Type B pancreatic cell (in vitro differentiated cells): ENCODE measurements at regions not wholly inside any gene's neighbourhood (a gene's known extent, or its start where the extent isn't known, plus 50 kb on each side); places are given as distances from the start of the nearest gene placed in this dataset.

ENCODE experiments used
- DNase-seq: peaks from one replicate; pipeline ENCODE4 v3.0.0; 2021; ENCODE audit warnings: mixed read lengths; ENCODE audit not compliant: unreplicated experiment; ENCODE audit errors: extremely low spot score
- H3K27ac Mint-ChIP-seq: 2 replicates; pipeline ENCODE4 v1.8.0; 2021; ENCODE audit warnings: mild to moderate bottlenecking, mixed read lengths
- H3K27me3 Mint-ChIP-seq: 2 replicates; pipeline ENCODE4 v1.8.0; 2021; ENCODE audit warnings: mixed read lengths
- H3K36me3 Mint-ChIP-seq: 2 replicates; pipeline ENCODE4 v1.8.0; 2021; ENCODE audit warnings: mixed read lengths
- H3K4me1 Mint-ChIP-seq: one replicate; pipeline ENCODE4 v1.8.0; 2021; ENCODE audit warnings: mixed read lengths; ENCODE audit not compliant: unreplicated experiment
- H3K4me3 Mint-ChIP-seq: 2 replicates; pipeline ENCODE4 v1.8.0; 2021; ENCODE audit warnings: mild to moderate bottlenecking, mixed read lengths
- H3K9me3 Mint-ChIP-seq: 2 replicates; pipeline ENCODE4 v1.8.0; 2021; ENCODE audit warnings: mixed read lengths
- CTCF ChIP-seq: fragments of 200-600 bp; sonication (generic); conservative IDR thresholded peaks from 2 replicates; pipeline ENCODE4 v1.5.0; 2021; ENCODE audit warnings: antibody characterized with exemption, mild to moderate bottlenecking

DNA sequence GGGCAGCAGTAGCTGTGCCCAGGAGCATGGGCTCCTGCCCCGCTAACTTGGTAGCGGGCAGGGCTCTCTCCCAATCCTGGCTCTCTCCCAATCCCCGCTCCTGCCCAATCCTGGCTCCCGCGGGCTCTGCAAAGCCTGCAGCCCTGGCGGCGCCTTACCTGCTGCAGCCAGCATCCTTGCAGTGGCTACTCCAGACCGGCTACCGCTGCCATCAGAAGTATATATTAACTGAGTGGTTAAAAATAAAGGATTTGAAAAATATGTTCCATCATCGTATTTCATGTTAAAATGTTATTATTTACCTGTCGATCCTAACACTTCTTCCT lies 698.2 kb downstream of the SLITRK1 start:
- no peaks in the 10 kb centered on the region for H3K4me1 Mint-ChIP-seq
- no peak for TF ChIP-seq CTCF
- peaks cover 3% of the 10 kb centered on the region for H3K36me3 Mint-ChIP-seq
- no peaks in the 10 kb centered on the region for H3K27me3 Mint-ChIP-seq
- H3K9me3 Mint-ChIP-seq, result no peaks in the 10 kb centered on the region
- no peak overlapping the region for H3K4me3 Mint-ChIP-seq
- DNase-seq, result no peak
- H3K27ac Mint-ChIP-seq, result no peak overlapping the region

GRCh38 chr13:83183439-83184149 lies 698.7 kb downstream of the SLITRK1 start:
- no peak overlapping the region for H3K27ac Mint-ChIP-seq
- no peaks in the 10 kb centered on the region for H3K4me1 Mint-ChIP-seq
- no peak overlapping the region for H3K4me3 Mint-ChIP-seq
- H3K27me3 Mint-ChIP-seq, result no peaks in the 10 kb centered on the region
- TF ChIP-seq CTCF, result no peak
- DNase-seq, result no peak
- peaks cover 3% of the 10 kb centered on the region for H3K36me3 Mint-ChIP-seq
- no peaks in the 10 kb centered on the region for H3K9me3 Mint-ChIP-seq

DNA sequence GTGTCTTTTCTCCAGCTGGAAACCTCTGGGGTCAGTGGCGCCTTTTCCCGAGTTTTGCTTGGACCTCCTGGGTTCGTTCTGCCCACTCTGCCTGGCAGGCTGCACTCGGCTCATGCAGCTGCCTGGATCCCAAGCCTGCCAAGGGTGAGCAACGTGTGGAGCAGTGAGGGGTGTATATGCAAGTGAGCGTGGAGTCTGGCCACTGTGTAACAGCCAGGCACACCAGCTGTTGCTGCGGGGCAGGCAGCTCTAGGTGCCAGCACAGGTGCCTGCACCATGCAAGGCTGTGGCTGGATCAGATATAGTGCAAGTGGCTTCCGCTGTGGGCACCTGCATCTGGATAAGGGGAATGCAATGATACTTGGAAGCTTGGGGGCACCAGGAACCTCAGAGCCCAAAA lies 699.4 kb downstream of the SLITRK1 start:
- Mint-ChIP-seq H3K9me3 (no peaks in the 10 kb centered on the region), H3K36me3 (peaks cover 3% of the 10 kb centered on the region), H3K27me3 (no peaks in the 10 kb centered on the region), H3K27ac (no peak overlapping the region), H3K4me3 (no peak overlapping the region), H3K4me1 (no peaks in the 10 kb centered on the region)
- DNase-seq, result no peak
- no peak for TF ChIP-seq CTCF

DNA sequence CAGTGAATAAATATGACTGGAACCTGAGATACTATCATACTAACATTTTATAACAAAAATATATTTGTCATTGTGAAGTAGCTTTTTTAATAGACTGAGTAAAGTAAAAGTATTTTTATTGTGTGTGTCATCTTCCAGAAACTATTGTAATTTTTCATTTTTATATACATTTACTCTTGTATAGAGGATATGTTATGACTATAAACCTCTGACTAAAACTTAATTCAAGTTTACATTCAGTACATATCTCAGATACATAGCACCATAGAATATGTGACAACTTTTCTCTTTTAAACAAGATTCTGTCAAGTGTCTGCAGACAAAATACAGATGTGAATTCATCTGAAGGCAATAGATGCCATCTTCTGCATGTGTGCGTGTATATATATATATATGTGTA lies 704.3 kb downstream of the SLITRK1 start:
- Mint-ChIP-seq H3K9me3 (no peaks in the 10 kb centered on the region), H3K4me1 (no peaks in the 10 kb centered on the region), H3K36me3 (no peaks in the 10 kb centered on the region), H3K27me3 (no peaks in the 10 kb centered on the region), H3K27ac (no peak overlapping the region), H3K4me3 (no peak overlapping the region)
- DNase-seq, result no peak
- no peak for TF ChIP-seq CTCF

GRCh38 chr13:83168590-83168989 lies 713.7 kb downstream of the SLITRK1 start:
- Mint-ChIP-seq H3K27me3 (no peaks in the 10 kb centered on the region), H3K9me3 (no peaks in the 10 kb centered on the region), H3K4me3 (no peak overlapping the region), H3K27ac (no peak overlapping the region), H3K36me3 (no peaks in the 10 kb centered on the region), H3K4me1 (no peaks in the 10 kb centered on the region)
- no peak for TF ChIP-seq CTCF
- no peak for DNase-seq

DNA sequence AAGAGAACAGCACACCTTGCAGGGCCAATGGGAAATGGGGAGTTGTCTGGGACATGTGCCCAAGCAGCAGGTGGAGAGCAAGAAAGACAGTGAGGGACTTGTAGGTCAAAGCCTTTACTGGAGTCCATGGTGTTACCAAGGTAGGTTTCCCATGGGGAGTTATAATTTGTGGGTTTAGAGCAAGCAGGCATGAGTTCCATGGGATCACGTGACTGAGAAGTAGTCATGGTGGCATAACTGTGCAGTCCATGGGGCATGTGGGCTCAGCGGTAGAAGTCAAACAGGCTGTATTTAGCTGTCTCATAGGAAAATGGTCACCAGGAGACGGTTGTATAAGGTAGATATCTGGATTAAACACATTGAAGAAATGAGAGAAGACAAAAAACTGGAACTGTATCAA lies 715.1 kb downstream of the SLITRK1 start:
- no peaks in the 10 kb centered on the region for H3K27me3 Mint-ChIP-seq
- H3K27ac Mint-ChIP-seq, result no peak overlapping the region

More for the DNA sequence above, 715.1 kb downstream of the SLITRK1 start:
- H3K9me3 Mint-ChIP-seq, result no peaks in the 10 kb centered on the region
- TF ChIP-seq CTCF, result no peak
- no peaks in the 10 kb centered on the region for H3K4me1 Mint-ChIP-seq
- H3K36me3 Mint-ChIP-seq, result no peaks in the 10 kb centered on the region
- DNase-seq, result no peak
- H3K4me3 Mint-ChIP-seq, result no peak overlapping the region
